H1 (cell line): ENCODE measurements at regions not wholly inside any gene's neighbourhood (a gene's known extent, or its start where the extent isn't known, plus 50 kb on each side); places are given as distances from the start of the nearest gene placed in this dataset.

Experiments
- CTCF ChIA-PET: fragments of 300-600 bp; sonication (Branson Sonifier 250); formaldehyde crosslinking; loops from one replicate; lab custom pipeline; 2021; ENCODE audit not compliant: partially characterized antibody; lab: Charles Lee
- POLR2A ChIA-PET: fragments of 300-600 bp; sonication (Branson Sonifier 250); formaldehyde crosslinking; loops from one replicate; lab custom pipeline; 2021; ENCODE audit warnings: inconsistent platforms; ENCODE audit not compliant: partially characterized antibody; lab: Charles Lee
- DNase-seq, 2 experiments: peaks; one replicate each; pipeline versions ENCODE4 v3.0.0 to v3.0.0-alpha.2; 2010 to 2022; ENCODE audit warnings: low spot score in 2 of 2, low read depth in 1 of 2, mixed read lengths in 1 of 2
- FAIRE-seq: peaks from 2 replicates; lab custom pipeline; 2011; peaks lifted over from hg19 to GRCh38; lab: Jason Lieb, UNC
- H2AFZ ChIP-seq: 2 replicates; pipeline ENCODE4 v1.8.1; 2012; ENCODE audit warnings: low read length, inconsistent platforms
- H2AK5ac ChIP-seq: 2 replicates; pipeline ENCODE4 v1.6.1; 2013; ENCODE audit warnings: low read depth, low read length
- H2BK120ac ChIP-seq: replicated peaks from 2 replicates; pipeline ENCODE3; 2013; ENCODE audit warnings: low read depth, low read length, inconsistent platforms
- H2BK12ac ChIP-seq: 2 replicates; pipeline ENCODE4 v1.6.1; 2013; ENCODE audit warnings: low read depth, low read length
- H2BK15ac ChIP-seq: 2 replicates; pipeline ENCODE4 v1.6.1; 2013; ENCODE audit warnings: low read length
- H2BK20ac ChIP-seq: 2 replicates; pipeline ENCODE4 v1.6.1; 2013; ENCODE audit warnings: low read length
- H2BK5ac ChIP-seq: 2 replicates; pipeline ENCODE4 v1.6.1; 2013; ENCODE audit warnings: low read depth, low read length
- H3K14ac ChIP-seq: 2 replicates; pipeline ENCODE4 v1.6.1; 2013; ENCODE audit warnings: inconsistent platforms; ENCODE audit not compliant: insufficient read length
- H3K18ac ChIP-seq: 2 replicates; pipeline ENCODE4 v1.6.1; 2013; ENCODE audit warnings: low read length; ENCODE audit errors: extremely low read depth
- H3K23ac ChIP-seq: 2 replicates; pipeline ENCODE4 v1.6.1; 2013; ENCODE audit warnings: inconsistent platforms; ENCODE audit not compliant: insufficient read length
- H3K23me2 ChIP-seq: 2 replicates; pipeline ENCODE4 v1.6.1; 2013; ENCODE audit warnings: low read depth, low read length
- H3K27ac ChIP-seq: 2 replicates; pipeline ENCODE4 v1.6.1; 2011; ENCODE audit warnings: low read depth, low read length, inconsistent platforms
- H3K27me3 ChIP-seq, 4 experiments: replicated peaks in 1 of 4; 1 replicate in 1 of 4; 2 replicates in 3 of 4; pipeline versions ENCODE4 v1.6.1 to v1.8.1; 2011 to 2013; ENCODE audit warnings: low read length in 3 of 4, mild to moderate bottlenecking in 3 of 4, inconsistent platforms in 2 of 4, mixed read lengths in 2 of 4, moderate library complexity in 1 of 4; ENCODE audit not compliant: control insufficient read depth in 3 of 4, insufficient read depth in 3 of 4; ENCODE audit errors: extremely low read depth in 1 of 4
- H3K36me3 ChIP-seq, 4 experiments: 2 replicates each; pipeline versions ENCODE4 v1.6.1 to v1.8.1; 2011 to 2013; ENCODE audit warnings: mild to moderate bottlenecking in 4 of 4, low read length in 3 of 4, moderate library complexity in 2 of 4, control low read depth in 1 of 4, inconsistent platforms in 1 of 4; ENCODE audit not compliant: insufficient read depth in 4 of 4, control insufficient read depth in 2 of 4
- H3K4ac ChIP-seq: replicated peaks from 2 replicates; pipeline ENCODE3; 2013; ENCODE audit warnings: low read length, low read depth, mixed read lengths, inconsistent platforms; ENCODE audit not compliant: insufficient read length
- H3K4me1 ChIP-seq, 4 experiments: replicated peaks in 1 of 4; 1 replicate in 1 of 4; 2 replicates in 3 of 4; pipeline versions ENCODE4 v1.6.1 to v1.8.1; 2011 to 2013; ENCODE audit warnings: low read length in 3 of 4, inconsistent platforms in 2 of 4, mixed read lengths in 1 of 4; ENCODE audit not compliant: insufficient read depth in 4 of 4, control insufficient read depth in 3 of 4
- H3K4me2 ChIP-seq, 2 experiments: 2 replicates each; pipeline versions ENCODE4 v1.6.1 to v1.8.1; 2011 to 2013; ENCODE audit warnings: low read depth in 2 of 2, low read length in 2 of 2, control low read depth in 1 of 2, inconsistent platforms in 1 of 2, mild to moderate bottlenecking in 1 of 2; ENCODE audit not compliant: insufficient read depth in 1 of 2
- H3K4me3 ChIP-seq, 4 experiments: fragments of 200-600, 300-600 bp in 1 of 4; sonication (generic), shearing (Covaris generic), sonication (Bioruptor Twin) in 1 of 4; 2 replicates each; pipeline versions ENCODE4 v1.5.1 to v1.8.1; 2011 to 2016; ENCODE audit warnings: low read length in 4 of 4, low read depth in 3 of 4, control low read depth in 2 of 4, inconsistent platforms in 2 of 4, mild to moderate bottlenecking in 2 of 4, mixed read lengths in 1 of 4, moderate library complexity in 1 of 4; ENCODE audit not compliant: insufficient read depth in 2 of 4; ENCODE audit errors: extremely low read depth in 1 of 4
- H3K56ac ChIP-seq: replicated peaks from 2 replicates; pipeline ENCODE3; 2013; ENCODE audit warnings: low read depth, mild to moderate bottlenecking, mixed read lengths, low read length, inconsistent platforms; ENCODE audit not compliant: insufficient read length
- H3K79me1 ChIP-seq: 2 replicates; pipeline ENCODE4 v1.6.1; 2013; ENCODE audit warnings: low read depth, low read length, control low read depth
- H3K79me2 ChIP-seq, 2 experiments: 2 replicates each; pipeline versions ENCODE4 v1.6.1 to v1.8.1; 2012 to 2013; ENCODE audit warnings: low read length in 2 of 2, mild to moderate bottlenecking in 2 of 2, inconsistent platforms in 1 of 2; ENCODE audit not compliant: insufficient read depth in 2 of 2, control insufficient read depth in 1 of 2
- H3K9ac ChIP-seq, 4 experiments: replicated peaks in 1 of 4; 1 replicate in 1 of 4; 2 replicates in 3 of 4; pipeline versions ENCODE4 v1.6.1 to v1.8.1; 2011 to 2013; ENCODE audit warnings: low read depth in 3 of 4, low read length in 3 of 4, control low read depth in 2 of 4, mild to moderate bottlenecking in 2 of 4, moderate library complexity in 2 of 4, inconsistent platforms in 1 of 4; ENCODE audit errors: extremely low read depth in 1 of 4
- H3K9me3 ChIP-seq, 2 experiments: 2 replicates each; pipeline versions ENCODE4 v1.6.1 to v1.8.1; 2012 to 2013; ENCODE audit warnings: mild to moderate bottlenecking in 2 of 2, moderate library complexity in 2 of 2, control low read depth in 1 of 2, inconsistent platforms in 1 of 2, low read depth in 1 of 2, low read length in 1 of 2, mixed read lengths in 1 of 2; ENCODE audit not compliant: insufficient read depth in 2 of 2
- H4K20me1 ChIP-seq, 2 experiments: replicated peaks in 1 of 2; 2 replicates each; pipeline versions ENCODE3 to v1.8.1; 2011 to 2013; ENCODE audit warnings: inconsistent platforms in 2 of 2, low read length in 2 of 2, mild to moderate bottlenecking in 1 of 2; ENCODE audit not compliant: insufficient read depth in 2 of 2, control insufficient read depth in 1 of 2
- H4K5ac ChIP-seq: 2 replicates; pipeline ENCODE4 v1.6.1; 2013; ENCODE audit warnings: low read length, low read depth, mixed read lengths, inconsistent platforms; ENCODE audit not compliant: insufficient read length
- H4K8ac ChIP-seq: 2 replicates; pipeline ENCODE4 v1.8.0; 2013; ENCODE audit warnings: mild to moderate bottlenecking, moderate library complexity, low read length, inconsistent platforms; ENCODE audit not compliant: insufficient read depth; ENCODE audit errors: extremely low read depth
- H4K91ac ChIP-seq: replicated peaks from 2 replicates; pipeline ENCODE3; 2013; ENCODE audit warnings: low read length, mixed read lengths, inconsistent platforms; ENCODE audit not compliant: insufficient read length
- RAD21 ChIP-seq, 2 experiments: IDR thresholded peaks in 1 of 2; conservative IDR thresholded peaks in 1 of 2; 2 replicates each; pipeline ENCODE4 v1.6.1; 2011; ENCODE audit warnings: low read depth in 2 of 2, low read length in 2 of 2, improper control_type of control experiment in 1 of 2, inconsistent platforms in 1 of 2, mild to moderate bottlenecking in 1 of 2, moderate library complexity in 1 of 2
- SRF ChIP-seq: IDR thresholded peaks from 2 replicates; pipeline ENCODE4 v1.6.1; 2011; ENCODE audit warnings: mild to moderate bottlenecking, low read depth, low read length, moderate library complexity
- WGBS, 2 experiments: shearing (Covaris generic) in 1 of 2; methylation state at CpG; one replicate each; pipeline versions ENCODE4 v1.1.6 to v1.1.7; 2013 to 2015; ENCODE audit warnings: low lambda C conversion rate in 2 of 2, mixed read lengths in 2 of 2, inconsistent platforms in 1 of 2, low coverage in 1 of 2, missing lambda C conversion rate in 1 of 2; ENCODE audit not compliant: insufficient replicate concordance in 2 of 2, insufficient coverage in 1 of 2, insufficient read length in 1 of 2; ENCODE audit errors: extremely low coverage in 1 of 2, missing lambda C conversion rate in 1 of 2; 5-methylcytosine and 5-hydroxymethylcytosine counted together
- TF ChIP-seq, protein P1 (sequence below), 3 experiments: IDR thresholded peaks; 1 replicate in 2 of 3; 2 replicates in 1 of 3; pipeline versions ENCODE4 v1.5.1 to v1.6.1; 2011; ENCODE audit warnings: low read length in 3 of 3, mild to moderate bottlenecking in 3 of 3, inconsistent platforms in 2 of 3, low read depth in 1 of 3, moderate library complexity in 1 of 3; ENCODE audit not compliant: insufficient read depth in 1 of 3; ENCODE audit errors: control extremely low read depth in 1 of 3

DNA sequence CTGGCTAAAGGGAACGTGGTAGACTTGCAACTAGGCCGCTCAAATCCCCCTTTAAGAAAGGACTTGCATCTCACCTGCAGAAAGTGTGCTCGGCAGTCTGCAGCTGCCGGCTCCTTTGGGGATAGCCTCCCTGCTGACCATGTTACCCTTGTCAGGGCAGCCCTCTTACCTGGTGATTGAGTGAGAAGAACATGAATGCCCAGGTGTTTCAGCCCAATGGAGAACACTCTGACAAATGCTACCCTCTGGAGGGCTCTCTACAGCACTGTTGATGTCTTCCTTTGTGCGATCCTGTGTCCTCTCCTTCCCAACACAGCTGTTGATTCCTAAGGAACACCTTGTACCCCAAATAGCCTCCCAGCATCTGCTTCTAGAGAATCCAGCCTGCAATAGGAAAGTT, 178.7 kb upstream of the LDB2 start:
- peak overlapping the region; percentile 90 for H2AFZ ChIP-seq
- POLR2A ChIA-PET = no interaction called here
- H3K4ac ChIP-seq = no peak overlapping the region
- TF ChIP-seq, protein P1, sequence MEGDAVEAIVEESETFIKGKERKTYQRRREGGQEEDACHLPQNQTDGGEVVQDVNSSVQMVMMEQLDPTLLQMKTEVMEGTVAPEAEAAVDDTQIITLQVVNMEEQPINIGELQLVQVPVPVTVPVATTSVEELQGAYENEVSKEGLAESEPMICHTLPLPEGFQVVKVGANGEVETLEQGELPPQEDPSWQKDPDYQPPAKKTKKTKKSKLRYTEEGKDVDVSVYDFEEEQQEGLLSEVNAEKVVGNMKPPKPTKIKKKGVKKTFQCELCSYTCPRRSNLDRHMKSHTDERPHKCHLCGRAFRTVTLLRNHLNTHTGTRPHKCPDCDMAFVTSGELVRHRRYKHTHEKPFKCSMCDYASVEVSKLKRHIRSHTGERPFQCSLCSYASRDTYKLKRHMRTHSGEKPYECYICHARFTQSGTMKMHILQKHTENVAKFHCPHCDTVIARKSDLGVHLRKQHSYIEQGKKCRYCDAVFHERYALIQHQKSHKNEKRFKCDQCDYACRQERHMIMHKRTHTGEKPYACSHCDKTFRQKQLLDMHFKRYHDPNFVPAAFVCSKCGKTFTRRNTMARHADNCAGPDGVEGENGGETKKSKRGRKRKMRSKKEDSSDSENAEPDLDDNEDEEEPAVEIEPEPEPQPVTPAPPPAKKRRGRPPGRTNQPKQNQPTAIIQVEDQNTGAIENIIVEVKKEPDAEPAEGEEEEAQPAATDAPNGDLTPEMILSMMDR (IDR thresholded peaks at IDR 0.05; ENCODE audit: control extremely low read depth in 1 of 3, insufficient read depth in 1 of 3, low read depth in 1 of 3, low read length in 3 of 3) = peak in 2 of 3 experiments; percentile 10 to 13; a peak in 2 of 4 replicates
- peak; percentile 42 to 64 for TF ChIP-seq RAD21 (IDR thresholded peaks at IDR 0.05 in 1 of 2, conservative IDR thresholded peaks at IDR 0.05 in 1 of 2; ENCODE audit: low read depth in 2 of 2, low read length in 2 of 2)
- no peak for TF ChIP-seq SRF
- no peak overlapping the region for H3K56ac ChIP-seq
- no peak overlapping the region for H3K9ac ChIP-seq
- H2AK5ac ChIP-seq = no peak overlapping the region
- H3K23ac ChIP-seq = no peak overlapping the region
- WGBS, 2 experiments = 87% methylated on average over 5 of the region's 5 CpGs; no CpG with 5 or more reads in 1 of the 2 experiments
- H3K4me2 ChIP-seq = no peak overlapping the region
- H2BK120ac ChIP-seq = no peak overlapping the region
- no peak overlapping the region for H3K14ac ChIP-seq
- no peaks in the 10 kb centered on the region for H4K20me1 ChIP-seq
- H3K36me3 ChIP-seq = no peaks in the 10 kb centered on the region
- H3K79me1 ChIP-seq = no peaks in the 10 kb centered on the region
- H2BK20ac ChIP-seq = peak overlapping the region; percentile 8; the same call in 1 of the 2 replicates
- H2BK5ac ChIP-seq = peak overlapping the region; percentile 30; the same call in 1 of the 2 replicates
- H4K8ac ChIP-seq = no peak overlapping the region
- H4K91ac ChIP-seq = no peak overlapping the region
- no peaks in the 10 kb centered on the region for H3K79me2 ChIP-seq
- CTCF ChIA-PET = interaction anchor here (1.3 to 2.2 kb wide), 2 partner anchors 17 to 283 kb away, joined by 4 to 5 read pairs; no protein-coding TSS in a partner anchor
- H4K5ac ChIP-seq = no peak overlapping the region
- FAIRE-seq (peak; percentile 13), DNase-seq (no peak)
- H3K18ac ChIP-seq = no peak overlapping the region
- no peaks in the 10 kb centered on the region for H3K9me3 ChIP-seq
- no peak overlapping the region for H3K27ac ChIP-seq
- H3K4me1 ChIP-seq = no peaks in the 10 kb centered on the region
- H3K4me3 ChIP-seq = no peak overlapping the region
- H2BK12ac ChIP-seq = peak overlapping the region; percentile 0; the same call in 1 of the 2 replicates
- H3K23me2 ChIP-seq = no peaks in the 10 kb centered on the region
- no peaks in the 10 kb centered on the region for H3K27me3 ChIP-seq
- no peak overlapping the region for H2BK15ac ChIP-seq
